Breast epithelium (tissue), 3 donors: ENCODE measurements at regions not wholly inside any gene's neighbourhood (a gene's known extent, or its start where the extent isn't known, plus 50 kb on each side); places are given as distances from the start of the nearest gene placed in this dataset.

Source experiments
- POLR2A ChIP-seq: fragments of 450-650 bp; IDR thresholded peaks from one replicate; pipeline ENCODE4 v1.6.1; 2016; ENCODE audit warnings: antibody characterized with exemption, mild to moderate bottlenecking, moderate library complexity
- POLR2AphosphoS5 ChIP-seq, 3 donors: sonication (generic); formaldehyde crosslinking; IDR thresholded peaks; one replicate each; pipeline ENCODE4 v1.6.1; 2017; ENCODE audit warnings: antibody characterized with exemption in 3 of 3
- TF ChIP-seq, protein P1 (sequence below), 3 donors: fragments of 450-650 bp; IDR thresholded peaks; one replicate each; pipeline ENCODE4 v1.5.1; 2016 to 2017; ENCODE audit warnings: antibody characterized with exemption in 3 of 3, mild to moderate bottlenecking in 3 of 3, moderate library complexity in 3 of 3

DNA sequence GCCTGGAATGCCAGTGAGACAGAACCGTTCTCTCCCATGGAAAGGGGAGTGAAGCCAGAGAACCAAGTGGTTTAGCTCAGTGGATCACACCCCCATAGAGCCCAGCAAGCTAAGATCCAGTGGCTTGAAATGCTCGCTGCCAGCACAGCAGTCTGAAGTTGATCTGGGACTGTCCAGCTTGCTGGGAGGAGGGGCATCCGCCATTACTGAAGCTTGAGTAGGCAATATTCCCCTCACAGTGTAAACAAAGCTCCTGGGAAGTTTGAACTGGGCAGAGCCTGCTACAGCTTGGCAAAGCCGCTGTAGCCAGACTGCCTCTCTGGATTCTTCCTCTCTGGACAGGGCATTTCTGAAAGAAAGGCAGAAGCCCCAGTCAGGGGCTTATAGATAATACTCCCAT lies 374.3 kb upstream of the DCN start:
- TF ChIP-seq, protein P1, sequence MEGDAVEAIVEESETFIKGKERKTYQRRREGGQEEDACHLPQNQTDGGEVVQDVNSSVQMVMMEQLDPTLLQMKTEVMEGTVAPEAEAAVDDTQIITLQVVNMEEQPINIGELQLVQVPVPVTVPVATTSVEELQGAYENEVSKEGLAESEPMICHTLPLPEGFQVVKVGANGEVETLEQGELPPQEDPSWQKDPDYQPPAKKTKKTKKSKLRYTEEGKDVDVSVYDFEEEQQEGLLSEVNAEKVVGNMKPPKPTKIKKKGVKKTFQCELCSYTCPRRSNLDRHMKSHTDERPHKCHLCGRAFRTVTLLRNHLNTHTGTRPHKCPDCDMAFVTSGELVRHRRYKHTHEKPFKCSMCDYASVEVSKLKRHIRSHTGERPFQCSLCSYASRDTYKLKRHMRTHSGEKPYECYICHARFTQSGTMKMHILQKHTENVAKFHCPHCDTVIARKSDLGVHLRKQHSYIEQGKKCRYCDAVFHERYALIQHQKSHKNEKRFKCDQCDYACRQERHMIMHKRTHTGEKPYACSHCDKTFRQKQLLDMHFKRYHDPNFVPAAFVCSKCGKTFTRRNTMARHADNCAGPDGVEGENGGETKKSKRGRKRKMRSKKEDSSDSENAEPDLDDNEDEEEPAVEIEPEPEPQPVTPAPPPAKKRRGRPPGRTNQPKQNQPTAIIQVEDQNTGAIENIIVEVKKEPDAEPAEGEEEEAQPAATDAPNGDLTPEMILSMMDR (IDR thresholded peaks at IDR 0.05) = no peak
- TF ChIP-seq POLR2A (no peak), POLR2AphosphoS5 (IDR thresholded peaks at IDR 0.05) (no peak)
